Bronchial epithelial cell (primary cell): ENCODE measurements at regions not wholly inside any gene's neighbourhood (a gene's known extent, or its start where the extent isn't known, plus 50 kb on each side); places are given as distances from the start of the nearest gene placed in this dataset.

Experiments used
- DNase-seq: peaks from one replicate; pipeline ENCODE4 v3.0.0-alpha.2; 2010; ENCODE audit warnings: low read depth
- FAIRE-seq: peaks from 2 replicates; lab custom pipeline; 2011; peaks lifted over from hg19 to GRCh38; lab: Jason Lieb, UNC
- H3K27me3 ChIP-seq: 2 replicates; pipeline ENCODE4 v1.5.1; 2011; ENCODE audit warnings: low read length; ENCODE audit not compliant: control insufficient read depth, insufficient read depth
- H3K36me3 ChIP-seq: 2 replicates; pipeline ENCODE4 v1.5.1; 2011; ENCODE audit warnings: low read length; ENCODE audit not compliant: control insufficient read depth, insufficient read depth
- H3K4me3 ChIP-seq: 2 replicates; pipeline ENCODE4 v1.5.1; 2011; ENCODE audit warnings: mild to moderate bottlenecking, low read depth, low read length, control low read depth
- CTCF ChIP-seq: IDR thresholded peaks from 2 replicates; pipeline ENCODE4 v1.5.1; 2011; ENCODE audit warnings: mild to moderate bottlenecking, moderate library complexity, low read length, control low read depth, inconsistent platforms; ENCODE audit not compliant: insufficient read depth, severe bottlenecking

- Histone ChIP-seq H3K27me3 (no peaks in the 10 kb centered on the region), H3K4me3 (no peak overlapping the region), H3K36me3 (no peaks in the 10 kb centered on the region)
- no peak for TF ChIP-seq CTCF
- DNase-seq: no peak
- FAIRE-seq: no peak
Observed at GRCh38 chr5:145280806-145281205, 554.3 kb downstream of the PRELID2 start.

GRCh38 chr5:145280214-145280613, 554.9 kb downstream of the PRELID2 start:
- H3K27me3 ChIP-seq: no peaks in the 10 kb centered on the region
- FAIRE-seq (no peak), DNase-seq (no peak)
- no peaks in the 10 kb centered on the region for H3K36me3 ChIP-seq
- TF ChIP-seq CTCF: no peak
- H3K4me3 ChIP-seq: no peak overlapping the region

- no peak for FAIRE-seq
- H3K4me3 ChIP-seq: no peak overlapping the region
- no peaks in the 10 kb centered on the region for H3K36me3 ChIP-seq
- no peaks in the 10 kb centered on the region for H3K27me3 ChIP-seq
- no peak for DNase-seq
- no peak for TF ChIP-seq CTCF
Observed at GRCh38 chr5:145260670-145261069, 574.5 kb downstream of the PRELID2 start.

- DNase-seq: no peak
- Histone ChIP-seq H3K4me3 (no peak overlapping the region), H3K36me3 (no peaks in the 10 kb centered on the region), H3K27me3 (no peaks in the 10 kb centered on the region)
- no peak for FAIRE-seq
- no peak for TF ChIP-seq CTCF
Observed at GRCh38 chr5:145247745-145248040, 587.4 kb downstream of the PRELID2 start.

- no peak for TF ChIP-seq CTCF
- H3K4me3 ChIP-seq: no peak overlapping the region
- DNase-seq (peak; percentile 82), FAIRE-seq (no peak)
- H3K36me3 ChIP-seq: no peaks in the 10 kb centered on the region
- no peaks in the 10 kb centered on the region for H3K27me3 ChIP-seq
Observed at GRCh38 chr5:145246961-145247744, 588.0 kb downstream of the PRELID2 start.

GRCh38 chr5:145246379-145246778, 588.8 kb downstream of the PRELID2 start:
- FAIRE-seq (no peak), DNase-seq (no peak)
- TF ChIP-seq CTCF: no peak
- Histone ChIP-seq H3K27me3 (no peaks in the 10 kb centered on the region), H3K36me3 (no peaks in the 10 kb centered on the region), H3K4me3 (no peak overlapping the region)
